ENCODE measurements at regions not wholly inside any gene's neighbourhood (a gene's known extent, or its start where the extent isn't known, plus 50 kb on each side); places are given as distances from the start of the nearest gene placed in this dataset.

DNA sequence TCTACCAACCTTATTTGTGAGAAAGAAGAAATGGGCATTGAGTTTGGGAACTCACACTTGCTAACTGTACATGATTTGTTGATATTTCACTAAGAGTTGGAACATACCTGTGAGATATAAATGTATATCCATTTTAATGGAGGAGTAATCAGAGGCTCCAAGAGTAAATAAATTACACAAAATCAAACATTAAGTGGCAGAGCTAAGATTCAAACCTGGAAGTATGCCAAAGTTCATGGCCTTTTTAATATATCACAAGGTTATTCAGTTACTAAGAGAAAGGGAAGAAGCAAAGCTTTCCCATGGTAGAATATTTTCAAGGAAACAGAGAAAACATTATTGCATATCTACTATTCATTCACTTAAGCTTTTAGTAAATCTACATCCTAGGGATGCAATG, 1641.1 kb downstream of the FAM181B start:
- no peak overlapping the region for H3K27ac ChIP-seq (ENCODE audit: low read depth in 2 of 2, low read length in 2 of 2)
- FAIRE-seq, result no peak
- H3K27me3 ChIP-seq (ENCODE audit: control insufficient read depth, insufficient read depth, low read length), result no peaks in the 10 kb centered on the region
- H3K9ac ChIP-seq (ENCODE audit: low read length in 3 of 3), result no peak overlapping the region
- H3K36me3 ChIP-seq (ENCODE audit: control insufficient read depth in 2 of 3, insufficient read depth in 3 of 3, low read length in 3 of 3), result no peaks in the 10 kb centered on the region
- H3K4me3 ChIP-seq (ENCODE audit: low read length in 3 of 3), result no peak overlapping the region
- TF ChIP-seq, protein P1, sequence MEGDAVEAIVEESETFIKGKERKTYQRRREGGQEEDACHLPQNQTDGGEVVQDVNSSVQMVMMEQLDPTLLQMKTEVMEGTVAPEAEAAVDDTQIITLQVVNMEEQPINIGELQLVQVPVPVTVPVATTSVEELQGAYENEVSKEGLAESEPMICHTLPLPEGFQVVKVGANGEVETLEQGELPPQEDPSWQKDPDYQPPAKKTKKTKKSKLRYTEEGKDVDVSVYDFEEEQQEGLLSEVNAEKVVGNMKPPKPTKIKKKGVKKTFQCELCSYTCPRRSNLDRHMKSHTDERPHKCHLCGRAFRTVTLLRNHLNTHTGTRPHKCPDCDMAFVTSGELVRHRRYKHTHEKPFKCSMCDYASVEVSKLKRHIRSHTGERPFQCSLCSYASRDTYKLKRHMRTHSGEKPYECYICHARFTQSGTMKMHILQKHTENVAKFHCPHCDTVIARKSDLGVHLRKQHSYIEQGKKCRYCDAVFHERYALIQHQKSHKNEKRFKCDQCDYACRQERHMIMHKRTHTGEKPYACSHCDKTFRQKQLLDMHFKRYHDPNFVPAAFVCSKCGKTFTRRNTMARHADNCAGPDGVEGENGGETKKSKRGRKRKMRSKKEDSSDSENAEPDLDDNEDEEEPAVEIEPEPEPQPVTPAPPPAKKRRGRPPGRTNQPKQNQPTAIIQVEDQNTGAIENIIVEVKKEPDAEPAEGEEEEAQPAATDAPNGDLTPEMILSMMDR (IDR thresholded peaks at IDR 0.05; ENCODE audit: borderline replicate concordance, extremely low read depth, insufficient read depth), result no peak
- no peaks in the 10 kb centered on the region for H3K4me1 ChIP-seq (ENCODE audit: control insufficient read depth in 2 of 3, insufficient read depth in 2 of 3, low read depth in 1 of 3, low read length in 3 of 3)
- H3K9me3 ChIP-seq (ENCODE audit: control insufficient read depth in 2 of 3, insufficient read depth in 1 of 3, low read length in 3 of 3), result no peaks in the 10 kb centered on the region
- intact Hi-C loops (cut with DNase I), result no loop called here
- DNase-seq, result peak in 2 of 5 donors; percentile 31 to 43

DNA sequence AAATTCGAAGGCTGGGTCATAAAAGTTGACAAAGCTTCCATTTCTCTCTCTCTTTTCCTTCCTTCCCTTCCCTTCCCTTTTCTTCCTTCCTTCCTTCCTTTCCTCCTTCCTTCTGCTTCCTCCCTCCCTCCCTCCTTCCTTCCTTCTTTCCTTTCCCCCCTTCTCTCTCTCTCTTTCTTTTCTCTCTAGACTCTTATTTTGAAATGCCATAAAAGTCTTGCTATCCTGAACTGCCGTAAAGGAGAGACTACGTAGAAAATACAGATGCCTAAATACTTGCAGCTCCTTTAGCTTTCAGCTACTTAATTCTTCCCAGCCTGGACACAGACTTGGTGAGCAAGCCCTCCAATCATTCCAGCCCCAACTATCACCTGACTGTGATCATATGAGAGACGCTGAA, 1644.4 kb downstream of the FAM181B start:
- FAIRE-seq (no peak), DNase-seq (no peak)
- Histone ChIP-seq H3K36me3 (ENCODE audit: control insufficient read depth in 2 of 3, insufficient read depth in 3 of 3, low read length in 3 of 3) (no peaks in the 10 kb centered on the region), H3K4me3 (ENCODE audit: low read length in 3 of 3) (no peak overlapping the region), H3K27me3 (ENCODE audit: control insufficient read depth, insufficient read depth, low read length) (no peaks in the 10 kb centered on the region), H3K9ac (ENCODE audit: low read length in 3 of 3) (no peak overlapping the region), H3K4me1 (ENCODE audit: control insufficient read depth in 2 of 3, insufficient read depth in 2 of 3, low read depth in 1 of 3, low read length in 3 of 3) (no peaks in the 10 kb centered on the region), H3K27ac (ENCODE audit: low read depth in 2 of 2, low read length in 2 of 2) (no peak overlapping the region), H3K9me3 (ENCODE audit: control insufficient read depth in 2 of 3, insufficient read depth in 1 of 3, low read length in 3 of 3) (no peaks in the 10 kb centered on the region)
- TF ChIP-seq, protein P1 (IDR thresholded peaks at IDR 0.05; ENCODE audit: borderline replicate concordance, extremely low read depth, insufficient read depth), result no peak
- intact Hi-C loops (cut with DNase I), result no loop called here

DNA sequence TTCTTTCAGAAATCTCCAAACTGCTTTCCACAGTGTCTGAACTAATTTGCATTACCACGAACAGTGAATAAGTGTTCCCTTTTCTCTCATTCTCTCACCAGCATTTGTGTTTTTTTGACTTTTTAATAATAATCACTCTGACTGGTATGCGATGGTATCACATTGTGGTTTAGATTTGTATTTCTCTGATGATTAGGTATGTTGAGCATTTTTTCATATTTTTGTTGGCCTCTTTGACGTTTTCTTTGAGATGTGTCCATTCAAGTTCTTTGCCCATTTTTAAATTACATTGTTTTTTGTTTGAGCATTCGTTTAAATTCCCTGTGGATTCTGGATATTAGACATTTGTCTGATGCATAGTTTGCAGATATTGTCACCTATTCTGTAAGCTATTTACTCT, 1639.6 kb upstream of the TENM4 start:
- Histone ChIP-seq H3K9ac (ENCODE audit: low read length in 3 of 3) (no peak overlapping the region), H3K36me3 (ENCODE audit: control insufficient read depth in 2 of 3, insufficient read depth in 3 of 3, low read length in 3 of 3) (no peaks in the 10 kb centered on the region), H3K4me1 (ENCODE audit: control insufficient read depth in 2 of 3, insufficient read depth in 2 of 3, low read depth in 1 of 3, low read length in 3 of 3) (no peaks in the 10 kb centered on the region), H3K27ac (ENCODE audit: low read depth in 2 of 2, low read length in 2 of 2) (no peak overlapping the region), H3K4me3 (ENCODE audit: low read length in 3 of 3) (no peak overlapping the region), H3K9me3 (ENCODE audit: control insufficient read depth in 2 of 3, insufficient read depth in 1 of 3, low read length in 3 of 3) (no peaks in the 10 kb centered on the region), H3K27me3 (ENCODE audit: control insufficient read depth, insufficient read depth, low read length) (no peaks in the 10 kb centered on the region)
- DNase-seq, result no peak
- FAIRE-seq, result no peak
- TF ChIP-seq, protein P1 (IDR thresholded peaks at IDR 0.05; ENCODE audit: borderline replicate concordance, extremely low read depth, insufficient read depth), result no peak
- intact Hi-C loops (cut with DNase I), result no loop called here

- Histone ChIP-seq H3K36me3 (ENCODE audit: control insufficient read depth in 2 of 3, insufficient read depth in 3 of 3, low read length in 3 of 3) (no peaks in the 10 kb centered on the region), H3K4me3 (ENCODE audit: low read length in 3 of 3) (no peak overlapping the region), H3K27me3 (ENCODE audit: control insufficient read depth, insufficient read depth, low read length) (no peaks in the 10 kb centered on the region), H3K4me1 (ENCODE audit: control insufficient read depth in 2 of 3, insufficient read depth in 2 of 3, low read depth in 1 of 3, low read length in 3 of 3) (peaks cover 0 to 2% (median 2%) of the 10 kb centered on the region in 3 donors), H3K9ac (ENCODE audit: low read length in 3 of 3) (no peak overlapping the region), H3K27ac (ENCODE audit: low read depth in 2 of 2, low read length in 2 of 2) (no peak overlapping the region), H3K9me3 (ENCODE audit: control insufficient read depth in 2 of 3, insufficient read depth in 1 of 3, low read length in 3 of 3) (no peaks in the 10 kb centered on the region)
- intact Hi-C loops (cut with DNase I), result no loop called here
- TF ChIP-seq, protein P1 (IDR thresholded peaks at IDR 0.05; ENCODE audit: borderline replicate concordance, extremely low read depth, insufficient read depth), result no peak
- DNase-seq, result peak in 2 of 5 donors; percentile 41 to 68
- no peak for FAIRE-seq
These were observed 1631.4 kb upstream of the TENM4 start for GRCh38 chr11:81072273-81072672.
